Germinal center (tissue), 1 donor: ENCODE measurements at regions not wholly inside any gene's neighbourhood (a gene's known extent, or its start where the extent isn't known, plus 50 kb on each side); places are given as distances from the start of the nearest gene placed in this dataset.

Experiments
- DNase-seq: peaks from one replicate; pipeline ENCODE4 v3.0.0; 2012; ENCODE audit warnings: mixed read lengths, low spot score

DNA sequence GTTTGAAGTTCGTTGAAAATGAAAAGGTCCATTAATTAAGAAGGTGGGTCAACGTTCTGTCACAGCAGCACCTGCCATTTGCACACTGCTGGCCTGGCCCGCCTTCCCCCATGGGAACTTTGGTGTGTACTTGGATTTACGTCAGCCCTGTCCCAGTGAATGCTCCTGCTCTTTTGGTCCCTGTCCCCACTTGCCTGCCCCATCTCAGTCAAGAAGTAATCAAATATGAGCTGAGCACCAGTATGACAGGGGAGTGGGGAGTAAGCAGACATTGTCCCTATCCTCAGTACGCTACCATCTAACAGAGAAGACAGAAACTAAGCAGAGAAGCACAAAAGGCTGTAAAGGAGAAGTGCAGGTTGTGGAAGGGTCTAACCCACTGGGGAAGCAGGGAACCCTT is 65.1 kb downstream of the SLC4A3 start:
- DNase-seq: no peak

DNA sequence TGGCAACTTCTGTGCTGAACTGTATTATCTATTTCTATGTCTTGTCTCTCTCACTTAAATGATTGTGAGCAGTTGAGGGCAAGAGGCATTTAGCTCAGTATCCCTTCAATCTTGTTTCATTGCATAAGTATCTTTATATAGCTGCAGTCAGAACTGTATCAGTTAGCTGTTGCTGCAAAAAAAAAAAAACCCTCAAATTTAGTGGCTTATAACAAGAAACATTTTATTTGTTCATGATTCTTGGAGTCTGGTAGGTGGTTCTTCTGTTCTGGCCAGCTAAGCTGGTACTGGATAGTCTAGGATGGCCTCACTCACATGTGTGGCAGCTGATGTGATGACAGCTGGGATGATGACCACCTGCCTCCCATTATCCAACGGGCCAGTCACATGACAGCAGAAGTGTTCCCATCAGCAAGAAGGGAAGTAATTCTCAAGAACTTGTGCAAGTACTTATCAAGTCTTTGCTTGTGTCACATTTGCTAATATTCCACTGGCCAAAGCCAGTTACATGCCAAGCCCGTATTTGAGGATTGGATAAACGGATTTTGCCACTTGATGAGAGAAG is 67.8 kb downstream of the SLC4A3 start:
- no peak for DNase-seq

DNA sequence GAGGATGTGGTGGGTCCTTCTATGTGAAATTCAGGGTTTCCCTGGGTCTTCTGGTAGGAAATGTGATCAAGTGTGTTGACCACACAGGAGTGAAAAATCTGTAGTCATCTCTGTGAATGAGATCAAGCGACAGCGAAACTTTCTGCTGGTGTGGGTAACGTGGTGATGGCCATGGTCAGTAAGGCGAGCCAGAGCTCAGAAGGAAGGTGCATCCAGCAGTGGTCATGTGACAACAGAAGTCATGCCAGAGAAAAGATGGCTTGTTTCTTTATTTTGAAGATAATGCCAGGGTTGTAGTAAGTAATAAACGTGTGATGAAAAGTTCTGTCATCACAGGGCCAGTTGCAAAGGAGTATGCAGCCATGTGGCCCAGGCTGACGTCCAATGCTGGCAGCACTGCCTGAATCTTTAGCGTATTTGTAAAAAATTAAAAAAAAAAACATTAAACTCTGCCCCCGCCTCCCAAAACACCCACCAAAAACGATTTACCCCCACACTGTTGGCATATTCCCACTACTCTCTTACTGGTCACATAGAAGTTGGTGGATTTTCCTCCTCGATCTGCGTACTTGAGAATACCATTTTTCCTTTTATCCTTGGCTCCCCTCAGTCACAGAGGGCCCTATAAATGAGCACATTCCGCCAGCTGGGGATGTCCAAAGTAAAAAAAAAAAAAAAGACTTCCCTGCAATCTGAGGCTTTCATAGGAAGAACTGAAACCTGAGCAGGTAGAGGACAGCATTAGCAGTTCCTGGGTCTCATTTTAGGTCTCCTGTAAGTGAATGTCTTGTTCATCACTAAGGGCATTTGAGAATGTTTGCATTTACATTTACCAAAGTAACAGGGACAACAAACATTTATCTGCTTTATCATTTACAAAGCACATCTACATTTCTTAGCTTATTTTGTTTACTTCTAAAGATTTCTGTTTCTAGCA is 70.6 kb downstream of the SLC4A3 start:
- no peak for DNase-seq

- DNase-seq: no peak
Observed at GRCh38 chr2:219698748-219699439, 71.5 kb downstream of the SLC4A3 start.

GRCh38 chr2:219699440-219699821 is 72.0 kb downstream of the SLC4A3 start:
- no peak for DNase-seq

- no peak for DNase-seq
Observed at GRCh38 chr2:219701847-219702634, 74.6 kb downstream of the SLC4A3 start.

- no peak for DNase-seq
Observed at GRCh38 chr2:219702796-219703545, 75.5 kb downstream of the SLC4A3 start.

GRCh38 chr2:219704878-219705277 is 77.4 kb downstream of the SLC4A3 start:
- no peak for DNase-seq

- DNase-seq: no peak
Observed at GRCh38 chr2:219706823-219707281, 79.4 kb downstream of the SLC4A3 start.

DNA sequence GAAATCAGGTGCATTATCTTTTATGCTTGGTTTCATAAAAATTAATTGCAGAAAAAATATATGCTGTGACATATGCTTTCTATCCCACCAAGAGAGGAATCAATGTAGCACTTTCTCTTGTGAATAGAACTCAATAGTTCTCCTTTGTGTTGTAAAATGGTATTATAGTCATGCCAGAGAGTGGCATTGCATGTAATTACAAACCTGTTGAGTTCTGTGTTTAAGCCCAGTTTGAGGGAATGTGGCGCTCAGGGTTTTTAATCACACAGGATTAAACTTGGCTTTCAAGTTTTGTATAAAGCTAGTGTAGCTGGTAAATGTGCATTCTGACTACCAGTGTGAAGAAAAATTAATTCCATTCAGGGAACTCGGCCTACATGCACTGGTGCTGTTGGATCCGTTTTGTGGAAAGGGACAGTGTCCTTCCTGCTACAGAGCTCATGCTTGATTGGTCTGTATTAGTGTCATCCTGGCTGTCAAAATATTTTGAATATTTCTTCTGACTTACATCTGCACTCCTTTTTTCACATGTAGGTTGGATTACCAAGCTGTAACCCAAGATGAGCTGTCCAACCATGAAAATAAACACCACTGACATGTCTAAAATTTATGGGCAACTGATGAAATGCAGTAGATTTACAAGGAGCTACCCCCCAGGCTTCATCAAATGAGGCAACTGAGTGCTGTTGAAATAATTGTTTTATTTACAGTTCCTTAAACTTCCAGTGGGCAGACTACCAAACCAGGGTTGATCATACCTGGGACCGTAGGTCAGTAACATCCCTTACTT is 80.3 kb downstream of the SLC4A3 start:
- no peak for DNase-seq

- no peak for DNase-seq
Observed at GRCh38 chr2:219709331-219709761, 81.9 kb downstream of the SLC4A3 start.

- no peak for DNase-seq
Observed at GRCh38 chr2:219713110-219713509, 85.7 kb downstream of the SLC4A3 start.

DNA sequence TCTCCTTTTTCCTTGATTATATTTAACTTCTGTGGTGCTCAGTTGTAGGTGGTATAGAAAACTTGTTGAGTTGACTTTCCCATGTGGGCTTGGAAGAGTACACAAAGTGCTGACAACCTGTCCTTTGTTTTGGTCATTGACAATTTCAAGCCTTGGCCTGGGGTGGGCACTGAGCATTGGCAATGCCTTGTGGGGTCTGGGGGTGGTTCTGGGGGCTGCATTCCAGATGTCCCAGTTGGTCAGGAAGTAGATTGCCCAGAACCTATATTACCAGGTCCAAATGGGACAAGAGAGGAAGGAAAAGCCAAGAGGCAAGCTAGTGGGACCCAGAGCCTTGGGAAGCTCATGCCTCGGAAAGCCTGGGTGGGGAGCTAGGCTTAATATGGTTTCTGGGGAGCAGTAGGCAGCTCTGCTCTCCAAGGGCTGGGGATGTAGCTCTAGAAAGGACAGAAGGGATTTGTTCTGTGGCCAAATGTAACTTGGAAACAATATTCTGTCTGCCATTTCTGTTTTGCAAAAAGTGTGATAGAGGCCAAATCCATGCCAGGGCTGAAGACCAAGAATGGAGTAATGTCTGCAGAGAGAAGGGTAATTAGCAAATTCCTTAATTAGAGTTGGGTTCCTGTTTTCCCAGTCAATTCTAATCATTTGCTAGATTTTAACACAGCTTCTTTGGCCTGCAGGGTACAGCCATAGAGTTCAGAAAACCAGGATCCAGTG is 87.4 kb downstream of the SLC4A3 start:
- DNase-seq: no peak

DNA sequence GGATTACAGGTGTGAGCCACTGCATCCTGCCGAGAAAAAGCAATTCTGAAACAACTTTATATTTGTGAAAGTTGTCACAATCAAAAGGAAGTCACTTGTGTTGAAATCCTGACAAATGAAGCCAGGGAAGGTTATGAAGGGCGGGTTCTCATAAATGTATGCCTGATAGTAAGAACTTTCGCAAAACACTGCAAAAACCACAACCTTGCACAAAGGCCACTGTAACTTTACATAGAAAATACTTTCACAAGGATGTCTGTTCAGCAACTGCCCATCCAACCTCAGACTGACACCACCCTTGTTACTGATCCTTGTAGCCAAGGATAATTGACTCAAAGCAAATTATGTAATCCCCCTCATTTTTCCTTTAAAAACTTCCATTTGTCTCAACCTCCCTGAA is 90.6 kb downstream of the SLC4A3 start:
- no peak for DNase-seq

GRCh38 chr2:219719521-219719920 is 92.1 kb downstream of the SLC4A3 start:
- no peak for DNase-seq

DNA sequence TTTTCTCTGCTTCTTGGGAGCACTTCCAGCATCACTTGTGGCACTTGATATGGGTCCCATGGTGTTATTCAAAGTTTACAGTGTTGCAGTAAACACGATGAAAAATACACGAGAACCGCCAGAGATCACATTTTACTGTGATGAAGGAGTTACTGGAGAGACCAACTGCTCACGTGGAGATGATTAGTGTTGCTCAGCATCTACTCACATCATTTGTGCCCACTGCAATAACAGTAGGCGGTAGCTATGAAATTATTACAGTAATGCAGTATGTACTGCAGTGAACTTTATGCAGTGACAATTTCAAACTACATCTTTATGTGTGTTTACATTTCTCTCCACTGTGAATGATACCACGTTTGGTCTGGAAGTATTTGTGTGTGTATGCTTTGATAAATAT is 93.5 kb downstream of the SLC4A3 start:
- DNase-seq: no peak

DNA sequence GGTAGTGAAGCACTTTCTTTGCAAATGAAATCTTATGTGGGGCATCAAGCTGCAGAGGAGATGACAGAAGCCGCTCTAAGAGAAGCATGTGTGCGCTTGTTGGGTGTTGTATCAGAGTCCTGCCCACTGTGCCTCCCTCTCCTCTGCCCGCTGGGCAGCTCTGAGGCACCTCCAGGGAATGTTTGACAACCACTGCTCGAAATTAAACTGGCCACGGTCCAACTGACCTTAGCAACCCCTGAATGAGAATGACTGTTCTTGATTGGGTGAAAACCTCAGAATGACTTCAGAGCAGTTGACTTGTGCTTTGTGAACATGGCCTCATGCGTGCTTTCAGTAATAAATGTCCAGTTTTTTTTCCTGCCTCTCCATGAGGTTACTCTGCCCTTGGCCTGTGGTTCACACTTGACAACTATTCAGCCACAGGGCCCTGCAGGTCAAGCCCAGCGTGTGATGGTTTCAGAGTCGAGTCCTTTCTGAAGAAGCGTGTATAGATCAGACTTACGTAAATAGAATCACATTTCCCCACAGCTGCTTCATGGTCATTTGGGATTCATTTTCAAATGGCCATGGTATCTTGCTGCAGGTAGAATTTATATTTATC is 94.9 kb downstream of the SLC4A3 start:
- no peak for DNase-seq

- no peak for DNase-seq
Observed at GRCh38 chr2:219723311-219723710, 95.9 kb downstream of the SLC4A3 start.

DNA sequence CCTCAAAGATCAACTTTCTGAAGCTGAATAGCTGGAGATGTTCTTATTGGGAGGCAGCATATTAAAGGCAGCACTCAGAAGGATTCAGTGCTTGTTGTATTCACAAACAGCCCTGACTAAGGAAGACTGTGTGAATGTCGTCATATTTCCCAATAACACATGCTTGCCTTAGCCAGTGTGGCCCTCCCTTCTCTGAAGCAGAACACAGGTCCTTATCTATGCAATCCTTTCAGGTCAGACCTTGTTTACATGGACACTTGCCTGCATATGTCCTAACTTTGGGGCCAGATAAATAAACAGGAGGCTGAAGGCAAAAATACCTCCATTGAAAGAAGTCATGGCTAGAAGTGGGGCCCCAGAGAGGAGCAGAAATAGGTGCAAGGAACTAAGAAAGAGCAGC is 97.2 kb downstream of the SLC4A3 start:
- no peak for DNase-seq
